ENCODE measurements at regions not wholly inside any gene's neighbourhood (a gene's known extent, or its start where the extent isn't known, plus 50 kb on each side); places are given as distances from the start of the nearest gene placed in this dataset.

- TF ChIP-seq CTCF (IDR thresholded peaks at IDR 0.05), result no peak
- intact Hi-C loops (cut with DNase I), result no loop called here
- Histone ChIP-seq H3K36me3 (no peaks in the 10 kb centered on the region), H3K27ac (no peak overlapping the region), H3K4me3 (no peak overlapping the region), H3K27me3 (no peaks in the 10 kb centered on the region), H3K4me1 (no peaks in the 10 kb centered on the region), H3K9me3 (no peaks in the 10 kb centered on the region)
- no peak for ATAC-seq
- no peak for DNase-seq
These were observed 959.8 kb downstream of the EPHA7 start for GRCh38 chr6:92459606-92460005.

- ATAC-seq (no peak), DNase-seq (no peak)
- H3K9me3 ChIP-seq, result no peaks in the 10 kb centered on the region
- intact Hi-C loops (cut with DNase I), result no loop called here
- no peak overlapping the region for H3K4me3 ChIP-seq
- H3K4me1 ChIP-seq, result no peaks in the 10 kb centered on the region
- no peaks in the 10 kb centered on the region for H3K27me3 ChIP-seq
- no peaks in the 10 kb centered on the region for H3K36me3 ChIP-seq
- no peak overlapping the region for H3K27ac ChIP-seq
- TF ChIP-seq CTCF (IDR thresholded peaks at IDR 0.05), result no peak
These were observed 973.3 kb downstream of the EPHA7 start for GRCh38 chr6:92446052-92446451.

GRCh38 chr6:92433911-92434310, 985.4 kb downstream of the EPHA7 start:
- intact Hi-C loops (cut with DNase I), result no loop called here

GRCh38 chr6:92431502-92431901, 987.9 kb downstream of the EPHA7 start:
- no peak for TF ChIP-seq CTCF (IDR thresholded peaks at IDR 0.05)
- Histone ChIP-seq H3K27me3 (no peaks in the 10 kb centered on the region), H3K27ac (no peak overlapping the region), H3K36me3 (no peaks in the 10 kb centered on the region), H3K4me1 (no peaks in the 10 kb centered on the region), H3K4me3 (no peak overlapping the region), H3K9me3 (no peaks in the 10 kb centered on the region)
- ATAC-seq, result no peak
- no peak for DNase-seq
- intact Hi-C loops (cut with DNase I), result no loop called here

More at GRCh38 chr6:92433911-92434310, 985.4 kb downstream of the EPHA7 start:
- Histone ChIP-seq H3K4me1 (no peaks in the 10 kb centered on the region), H3K27me3 (no peaks in the 10 kb centered on the region), H3K9me3 (no peaks in the 10 kb centered on the region), H3K4me3 (no peak overlapping the region), H3K36me3 (no peaks in the 10 kb centered on the region), H3K27ac (no peak overlapping the region)
- ATAC-seq, result no peak
- DNase-seq, result no peak
- TF ChIP-seq CTCF (IDR thresholded peaks at IDR 0.05), result no peak

GRCh38 chr6:92428448-92428847, 990.9 kb downstream of the EPHA7 start:
- intact Hi-C loops (cut with DNase I), result no loop called here
- ATAC-seq (no peak), DNase-seq (no peak)
- no peaks in the 10 kb centered on the region for H3K4me1 ChIP-seq
- no peak for TF ChIP-seq CTCF (IDR thresholded peaks at IDR 0.05)
- no peaks in the 10 kb centered on the region for H3K36me3 ChIP-seq
- H3K9me3 ChIP-seq, result no peaks in the 10 kb centered on the region
- no peak overlapping the region for H3K27ac ChIP-seq
- H3K27me3 ChIP-seq, result no peaks in the 10 kb centered on the region
- H3K4me3 ChIP-seq, result no peak overlapping the region

- no peak for ATAC-seq
- Histone ChIP-seq H3K36me3 (no peaks in the 10 kb centered on the region), H3K9me3 (no peaks in the 10 kb centered on the region), H3K27me3 (no peaks in the 10 kb centered on the region), H3K27ac (no peak overlapping the region), H3K4me3 (no peak overlapping the region), H3K4me1 (no peaks in the 10 kb centered on the region)
- no peak for DNase-seq
- TF ChIP-seq CTCF (IDR thresholded peaks at IDR 0.05), result no peak
- intact Hi-C loops (cut with DNase I), result no loop called here
These were observed 991.9 kb downstream of the EPHA7 start for GRCh38 chr6:92427453-92427852.

Data from upper lobe of right lung (tissue), 1 donor.